H1 (cell line): ENCODE measurements at regions not wholly inside any gene's neighbourhood (a gene's known extent, or its start where the extent isn't known, plus 50 kb on each side); places are given as distances from the start of the nearest gene placed in this dataset.

Experiments used
- CTCF ChIA-PET: fragments of 300-600 bp; sonication (Branson Sonifier 250); formaldehyde crosslinking; loops from one replicate; lab custom pipeline; 2021; ENCODE audit not compliant: partially characterized antibody; lab: Charles Lee
- POLR2A ChIA-PET: fragments of 300-600 bp; sonication (Branson Sonifier 250); formaldehyde crosslinking; loops from one replicate; lab custom pipeline; 2021; ENCODE audit warnings: inconsistent platforms; ENCODE audit not compliant: partially characterized antibody; lab: Charles Lee
- DNase-seq, 2 experiments: peaks; one replicate each; pipeline versions ENCODE4 v3.0.0 to v3.0.0-alpha.2; 2010 to 2022; ENCODE audit warnings: low spot score in 2 of 2, low read depth in 1 of 2, mixed read lengths in 1 of 2
- FAIRE-seq: peaks from 2 replicates; lab custom pipeline; 2011; peaks lifted over from hg19 to GRCh38; lab: Jason Lieb, UNC
- H2AFZ ChIP-seq: 2 replicates; pipeline ENCODE4 v1.8.1; 2012; ENCODE audit warnings: low read length, inconsistent platforms
- H2AK5ac ChIP-seq: 2 replicates; pipeline ENCODE4 v1.6.1; 2013; ENCODE audit warnings: low read depth, low read length
- H2BK120ac ChIP-seq: replicated peaks from 2 replicates; pipeline ENCODE3; 2013; ENCODE audit warnings: low read depth, low read length, inconsistent platforms
- H2BK12ac ChIP-seq: 2 replicates; pipeline ENCODE4 v1.6.1; 2013; ENCODE audit warnings: low read depth, low read length
- H2BK15ac ChIP-seq: 2 replicates; pipeline ENCODE4 v1.6.1; 2013; ENCODE audit warnings: low read length
- H2BK20ac ChIP-seq: 2 replicates; pipeline ENCODE4 v1.6.1; 2013; ENCODE audit warnings: low read length
- H2BK5ac ChIP-seq: 2 replicates; pipeline ENCODE4 v1.6.1; 2013; ENCODE audit warnings: low read depth, low read length
- H3K14ac ChIP-seq: 2 replicates; pipeline ENCODE4 v1.6.1; 2013; ENCODE audit warnings: inconsistent platforms; ENCODE audit not compliant: insufficient read length
- H3K18ac ChIP-seq: 2 replicates; pipeline ENCODE4 v1.6.1; 2013; ENCODE audit warnings: low read length; ENCODE audit errors: extremely low read depth
- H3K23ac ChIP-seq: 2 replicates; pipeline ENCODE4 v1.6.1; 2013; ENCODE audit warnings: inconsistent platforms; ENCODE audit not compliant: insufficient read length
- H3K23me2 ChIP-seq: 2 replicates; pipeline ENCODE4 v1.6.1; 2013; ENCODE audit warnings: low read depth, low read length
- H3K27ac ChIP-seq: 2 replicates; pipeline ENCODE4 v1.6.1; 2011; ENCODE audit warnings: low read depth, low read length, inconsistent platforms
- H3K27me3 ChIP-seq, 4 experiments: replicated peaks in 1 of 4; 1 replicate in 1 of 4; 2 replicates in 3 of 4; pipeline versions ENCODE4 v1.6.1 to v1.8.1; 2011 to 2013; ENCODE audit warnings: low read length in 3 of 4, mild to moderate bottlenecking in 3 of 4, inconsistent platforms in 2 of 4, mixed read lengths in 2 of 4, moderate library complexity in 1 of 4; ENCODE audit not compliant: control insufficient read depth in 3 of 4, insufficient read depth in 3 of 4; ENCODE audit errors: extremely low read depth in 1 of 4
- H3K36me3 ChIP-seq, 4 experiments: 2 replicates each; pipeline versions ENCODE4 v1.6.1 to v1.8.1; 2011 to 2013; ENCODE audit warnings: mild to moderate bottlenecking in 4 of 4, low read length in 3 of 4, moderate library complexity in 2 of 4, control low read depth in 1 of 4, inconsistent platforms in 1 of 4; ENCODE audit not compliant: insufficient read depth in 4 of 4, control insufficient read depth in 2 of 4
- H3K4ac ChIP-seq: replicated peaks from 2 replicates; pipeline ENCODE3; 2013; ENCODE audit warnings: low read length, low read depth, mixed read lengths, inconsistent platforms; ENCODE audit not compliant: insufficient read length
- H3K4me1 ChIP-seq, 4 experiments: replicated peaks in 1 of 4; 1 replicate in 1 of 4; 2 replicates in 3 of 4; pipeline versions ENCODE4 v1.6.1 to v1.8.1; 2011 to 2013; ENCODE audit warnings: low read length in 3 of 4, inconsistent platforms in 2 of 4, mixed read lengths in 1 of 4; ENCODE audit not compliant: insufficient read depth in 4 of 4, control insufficient read depth in 3 of 4
- H3K4me2 ChIP-seq, 2 experiments: 2 replicates each; pipeline versions ENCODE4 v1.6.1 to v1.8.1; 2011 to 2013; ENCODE audit warnings: low read depth in 2 of 2, low read length in 2 of 2, control low read depth in 1 of 2, inconsistent platforms in 1 of 2, mild to moderate bottlenecking in 1 of 2; ENCODE audit not compliant: insufficient read depth in 1 of 2
- H3K4me3 ChIP-seq, 4 experiments: fragments of 200-600, 300-600 bp in 1 of 4; sonication (generic), shearing (Covaris generic), sonication (Bioruptor Twin) in 1 of 4; 2 replicates each; pipeline versions ENCODE4 v1.5.1 to v1.8.1; 2011 to 2016; ENCODE audit warnings: low read length in 4 of 4, low read depth in 3 of 4, control low read depth in 2 of 4, inconsistent platforms in 2 of 4, mild to moderate bottlenecking in 2 of 4, mixed read lengths in 1 of 4, moderate library complexity in 1 of 4; ENCODE audit not compliant: insufficient read depth in 2 of 4; ENCODE audit errors: extremely low read depth in 1 of 4
- H3K56ac ChIP-seq: replicated peaks from 2 replicates; pipeline ENCODE3; 2013; ENCODE audit warnings: low read depth, mild to moderate bottlenecking, mixed read lengths, low read length, inconsistent platforms; ENCODE audit not compliant: insufficient read length
- H3K79me1 ChIP-seq: 2 replicates; pipeline ENCODE4 v1.6.1; 2013; ENCODE audit warnings: low read depth, low read length, control low read depth
- H3K79me2 ChIP-seq, 2 experiments: 2 replicates each; pipeline versions ENCODE4 v1.6.1 to v1.8.1; 2012 to 2013; ENCODE audit warnings: low read length in 2 of 2, mild to moderate bottlenecking in 2 of 2, inconsistent platforms in 1 of 2; ENCODE audit not compliant: insufficient read depth in 2 of 2, control insufficient read depth in 1 of 2
- H3K9ac ChIP-seq, 4 experiments: replicated peaks in 1 of 4; 1 replicate in 1 of 4; 2 replicates in 3 of 4; pipeline versions ENCODE4 v1.6.1 to v1.8.1; 2011 to 2013; ENCODE audit warnings: low read depth in 3 of 4, low read length in 3 of 4, control low read depth in 2 of 4, mild to moderate bottlenecking in 2 of 4, moderate library complexity in 2 of 4, inconsistent platforms in 1 of 4; ENCODE audit errors: extremely low read depth in 1 of 4
- H3K9me3 ChIP-seq, 2 experiments: 2 replicates each; pipeline versions ENCODE4 v1.6.1 to v1.8.1; 2012 to 2013; ENCODE audit warnings: mild to moderate bottlenecking in 2 of 2, moderate library complexity in 2 of 2, control low read depth in 1 of 2, inconsistent platforms in 1 of 2, low read depth in 1 of 2, low read length in 1 of 2, mixed read lengths in 1 of 2; ENCODE audit not compliant: insufficient read depth in 2 of 2
- H4K20me1 ChIP-seq, 2 experiments: replicated peaks in 1 of 2; 2 replicates each; pipeline versions ENCODE3 to v1.8.1; 2011 to 2013; ENCODE audit warnings: inconsistent platforms in 2 of 2, low read length in 2 of 2, mild to moderate bottlenecking in 1 of 2; ENCODE audit not compliant: insufficient read depth in 2 of 2, control insufficient read depth in 1 of 2
- H4K5ac ChIP-seq: 2 replicates; pipeline ENCODE4 v1.6.1; 2013; ENCODE audit warnings: low read length, low read depth, mixed read lengths, inconsistent platforms; ENCODE audit not compliant: insufficient read length
- H4K8ac ChIP-seq: 2 replicates; pipeline ENCODE4 v1.8.0; 2013; ENCODE audit warnings: mild to moderate bottlenecking, moderate library complexity, low read length, inconsistent platforms; ENCODE audit not compliant: insufficient read depth; ENCODE audit errors: extremely low read depth
- H4K91ac ChIP-seq: replicated peaks from 2 replicates; pipeline ENCODE3; 2013; ENCODE audit warnings: low read length, mixed read lengths, inconsistent platforms; ENCODE audit not compliant: insufficient read length
- CBX8 ChIP-seq: fragments of 300-800, 300-1000 bp; sonication (generic); IDR thresholded peaks from 2 replicates; pipeline ENCODE4 v1.7.1; 2016; ENCODE audit warnings: low read depth, low read length, borderline replicate concordance
- HDAC2 ChIP-seq, 2 experiments: fragments of 300-600 bp in 1 of 2; sonication (generic) in 1 of 2; IDR thresholded peaks; 2 replicates each; pipeline ENCODE4 v1.6.1; 2011 to 2012; ENCODE audit warnings: low read depth in 2 of 2, low read length in 2 of 2, mild to moderate bottlenecking in 2 of 2, moderate library complexity in 2 of 2, borderline replicate concordance in 1 of 2, inconsistent platforms in 1 of 2
- KDM1A ChIP-seq: fragments of 200-600, 300-600 bp; sonication (generic); IDR thresholded peaks from 2 replicates; pipeline ENCODE4 v1.7.1; 2016; ENCODE audit warnings: mild to moderate bottlenecking, low read length, borderline replicate concordance

DNA sequence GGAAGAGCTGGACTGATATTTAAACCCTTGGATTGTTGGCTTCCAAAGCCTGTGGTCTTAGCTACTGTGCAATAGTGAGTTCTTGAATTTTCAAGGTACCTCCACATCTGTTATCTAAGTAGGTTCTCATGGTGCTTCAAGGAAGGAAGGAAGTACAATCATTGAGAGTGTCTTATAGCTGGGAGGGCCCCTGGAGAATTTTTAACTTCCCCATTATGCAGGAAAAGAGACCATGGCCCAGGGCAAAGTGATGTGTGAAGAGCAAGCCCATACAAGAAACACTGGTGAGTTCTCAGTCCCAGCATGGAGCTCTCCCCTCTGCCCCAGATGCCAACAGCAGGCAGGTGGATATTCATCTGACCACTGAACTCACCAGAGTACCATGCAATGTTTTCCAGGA is 169.0 kb upstream of the IRX6 start:
- H3K56ac ChIP-seq = no peak overlapping the region
- no peaks in the 10 kb centered on the region for H3K36me3 ChIP-seq
- H2AFZ ChIP-seq = no peak overlapping the region
- H4K91ac ChIP-seq = no peak overlapping the region
- H3K23ac ChIP-seq = no peak overlapping the region
- CTCF ChIA-PET = interaction anchor here (0.7 to 3.2 kb wide), 20 partner anchors 8 to 1653 kb away, joined by 3 to 14 read pairs (median 4); no protein-coding TSS in a partner anchor
- no peak overlapping the region for H3K4me2 ChIP-seq
- H3K27me3 ChIP-seq = no peaks in the 10 kb centered on the region; a peak in 1 of 7 replicates
- H3K9ac ChIP-seq = no peak overlapping the region
- DNase-seq (no peak), FAIRE-seq (no peak)
- H3K79me2 ChIP-seq = no peaks in the 10 kb centered on the region
- no peaks in the 10 kb centered on the region for H3K9me3 ChIP-seq
- no peak overlapping the region for H3K4ac ChIP-seq
- H3K23me2 ChIP-seq = no peaks in the 10 kb centered on the region
- H2BK12ac ChIP-seq = no peak overlapping the region
- no peak overlapping the region for H3K27ac ChIP-seq
- H2BK5ac ChIP-seq = no peak overlapping the region
- H4K8ac ChIP-seq = no peak overlapping the region
- H4K20me1 ChIP-seq = no peaks in the 10 kb centered on the region
- TF ChIP-seq CBX8 (no peak), HDAC2 (IDR thresholded peaks at IDR 0.05; ENCODE audit: borderline replicate concordance in 1 of 2, low read depth in 2 of 2, low read length in 2 of 2) (no peak), KDM1A (no peak)
- H3K14ac ChIP-seq = no peak overlapping the region
- no peaks in the 10 kb centered on the region for H3K4me1 ChIP-seq
- H3K79me1 ChIP-seq = no peaks in the 10 kb centered on the region
- H4K5ac ChIP-seq = no peak overlapping the region
- H2BK15ac ChIP-seq = no peak overlapping the region
- no peak overlapping the region for H3K18ac ChIP-seq
- POLR2A ChIA-PET = no interaction called here
- H2AK5ac ChIP-seq = no peak overlapping the region
- no peak overlapping the region for H3K4me3 ChIP-seq
- H2BK20ac ChIP-seq = no peak overlapping the region
- H2BK120ac ChIP-seq = no peak overlapping the region
